GM12875 (cell line): ENCODE measurements at regions not wholly inside any gene's neighbourhood (a gene's known extent, or its start where the extent isn't known, plus 50 kb on each side); places are given as distances from the start of the nearest gene placed in this dataset.

Experiments used
- H3K4me3 ChIP-seq: one replicate; pipeline ENCODE4 v1.5.1; 2011; ENCODE audit warnings: low read depth, low read length, control low read depth
- CTCF ChIP-seq: IDR thresholded peaks from 2 replicates; pipeline ENCODE4 v1.5.1; 2011; ENCODE audit warnings: low read depth, mild to moderate bottlenecking, control low read depth, inconsistent platforms, low read length, moderate library complexity, borderline replicate concordance; ENCODE audit not compliant: insufficient read depth

DNA sequence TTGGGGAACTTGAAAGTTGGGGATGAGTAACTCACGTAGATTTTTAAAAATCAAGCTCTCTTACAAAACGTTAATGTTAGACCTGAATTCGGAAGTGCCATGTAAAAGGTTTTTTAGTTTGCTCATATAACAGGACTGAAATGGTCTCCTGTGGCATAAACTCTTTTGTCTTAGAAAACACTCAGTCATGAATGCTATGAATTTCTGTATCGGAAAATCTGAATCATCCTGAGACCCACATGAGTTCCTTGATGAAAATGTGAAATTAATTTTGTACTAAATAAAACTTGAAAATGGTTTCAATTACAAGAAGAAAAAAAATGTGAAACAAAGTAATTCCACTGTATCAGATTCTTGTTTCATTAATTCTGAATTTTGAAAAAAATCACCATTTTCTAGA is 134.8 kb upstream of the BMPER start:
- TF ChIP-seq CTCF: no peak
- no peak overlapping the region for H3K4me3 ChIP-seq

DNA sequence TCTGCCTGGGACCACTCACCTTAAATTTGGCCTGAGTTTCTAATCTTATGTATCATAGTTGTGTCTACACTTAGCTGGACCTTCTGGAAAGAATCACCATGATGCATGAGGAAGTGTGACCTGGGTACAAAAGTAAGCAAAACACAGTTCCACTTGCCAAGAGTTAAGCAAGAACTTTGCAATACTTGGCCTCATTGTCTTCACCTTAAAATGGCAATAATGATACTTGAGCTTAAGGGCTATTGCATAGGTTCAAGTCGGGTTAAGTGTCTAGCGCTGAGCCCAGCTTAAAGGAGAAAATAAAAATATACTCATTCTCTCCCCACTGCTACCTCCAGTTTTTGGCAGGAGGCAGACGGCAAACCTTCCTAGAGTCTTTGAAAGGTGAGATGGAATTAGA is 133.9 kb upstream of the BMPER start:
- H3K4me3 ChIP-seq: no peak overlapping the region
- no peak for TF ChIP-seq CTCF

- no peak for TF ChIP-seq CTCF
- H3K4me3 ChIP-seq: no peak overlapping the region
Observed at GRCh38 chr7:33773053-33773452, 132.3 kb upstream of the BMPER start.

DNA sequence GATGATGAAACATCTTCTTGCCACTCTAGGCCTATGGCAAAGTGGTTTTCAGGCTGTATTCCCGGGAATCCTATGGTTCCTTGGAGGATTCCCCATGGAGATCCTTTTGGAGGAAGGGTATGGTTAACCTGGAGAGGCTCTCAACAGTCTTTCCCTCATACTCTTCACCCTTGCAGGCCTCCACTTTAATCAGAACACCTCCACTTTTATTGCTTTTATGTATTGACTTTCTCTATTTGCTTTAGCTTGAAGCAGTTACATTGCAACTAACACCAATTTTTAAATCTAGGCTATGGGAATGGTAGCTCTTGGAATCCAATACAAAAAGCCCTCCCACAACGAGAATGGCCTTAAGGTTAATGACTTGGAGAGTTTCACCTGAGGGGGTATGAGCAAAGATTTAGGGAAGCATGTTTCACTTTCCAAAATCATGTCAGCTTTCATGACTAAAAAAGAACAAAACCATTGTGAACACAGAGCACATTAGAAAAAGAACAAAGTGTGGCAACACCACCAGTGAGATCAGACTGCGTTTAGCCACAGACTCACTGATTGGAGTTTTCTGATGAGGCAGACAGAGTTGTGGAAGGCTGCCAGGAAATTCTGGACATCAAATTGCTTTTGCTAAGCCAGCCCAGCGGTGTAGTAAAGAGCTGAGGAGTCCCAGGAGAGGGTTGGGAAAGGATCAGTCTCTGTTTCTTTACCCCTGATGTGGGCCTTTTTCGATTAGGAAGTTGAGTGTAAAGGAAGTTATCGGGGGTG is 130.4 kb upstream of the BMPER start:
- TF ChIP-seq CTCF: no peak
- H3K4me3 ChIP-seq: no peak overlapping the region

- TF ChIP-seq CTCF: no peak
- no peak overlapping the region for H3K4me3 ChIP-seq
Observed at GRCh38 chr7:33775790-33776189, 129.5 kb upstream of the BMPER start.

GRCh38 chr7:33776788-33777187 is 128.6 kb upstream of the BMPER start:
- no peak for TF ChIP-seq CTCF
- no peak overlapping the region for H3K4me3 ChIP-seq

- no peak for TF ChIP-seq CTCF
- no peak overlapping the region for H3K4me3 ChIP-seq
Observed at GRCh38 chr7:33778195-33778594, 127.1 kb upstream of the BMPER start.
